DMS153 (cell line): ENCODE measurements at regions not wholly inside any gene's neighbourhood (a gene's known extent, or its start where the extent isn't known, plus 50 kb on each side); places are given as distances from the start of the nearest gene placed in this dataset.
A peak's percentile ranks its signal among the peaks of the same experiment; 100 is the strongest.

Experiments
- DNase-seq: peaks from one replicate; lab custom pipeline; 2025; lab: John Stamatoyannopoulos, UW

GRCh38 chr1:168964478-168964877 is 142.0 kb upstream of the ATP1B1 start:
- DNase-seq = no peak

- DNase-seq = no peak
These were observed 140.3 kb upstream of the ATP1B1 start for GRCh38 chr1:168966217-168966616.

- DNase-seq = no peak
These were observed 139.9 kb upstream of the ATP1B1 start for GRCh38 chr1:168966636-168967035.

- DNase-seq = no peak
These were observed 135.4 kb upstream of the ATP1B1 start for GRCh38 chr1:168970926-168971659.

- peak; percentile 79 for DNase-seq
These were observed 134.3 kb upstream of the ATP1B1 start for GRCh38 chr1:168972225-168972624.

- DNase-seq = peak; percentile 99
These were observed 133.6 kb upstream of the ATP1B1 start for GRCh38 chr1:168972887-168973286.

- DNase-seq = no peak
These were observed 132.4 kb upstream of the ATP1B1 start for GRCh38 chr1:168974117-168974516.

- no peak for DNase-seq
These were observed 131.9 kb upstream of the ATP1B1 start for GRCh38 chr1:168974611-168975010.

- DNase-seq = no peak
These were observed 130.2 kb upstream of the ATP1B1 start for GRCh38 chr1:168976267-168976666.

- peak; percentile 60 for DNase-seq
These were observed 128.9 kb upstream of the ATP1B1 start for GRCh38 chr1:168977618-168978017.

GRCh38 chr1:168979276-168979675 is 127.2 kb upstream of the ATP1B1 start:
- DNase-seq = no peak

- DNase-seq = peak; percentile 42
These were observed 126.3 kb upstream of the ATP1B1 start for GRCh38 chr1:168980180-168980579.

GRCh38 chr1:168980656-168981055 is 125.8 kb upstream of the ATP1B1 start:
- no peak for DNase-seq

GRCh38 chr1:168982778-168983177 is 123.7 kb upstream of the ATP1B1 start:
- no peak for DNase-seq

GRCh38 chr1:168987330-168987729 is 119.2 kb upstream of the ATP1B1 start:
- DNase-seq = no peak

GRCh38 chr1:168987923-168988322 is 118.6 kb upstream of the ATP1B1 start:
- no peak for DNase-seq

- DNase-seq = no peak
These were observed 116.5 kb upstream of the ATP1B1 start for GRCh38 chr1:168989985-168990384.

- DNase-seq = peak; percentile 17
These were observed 114.6 kb upstream of the ATP1B1 start for GRCh38 chr1:168991667-168992475.

GRCh38 chr1:169001353-169001752 is 105.1 kb upstream of the ATP1B1 start:
- DNase-seq = no peak

GRCh38 chr1:169003864-169004516 is 102.5 kb upstream of the ATP1B1 start:
- DNase-seq = no peak

- no peak for DNase-seq
These were observed 100.7 kb upstream of the ATP1B1 start for GRCh38 chr1:169005776-169006175.

- no peak for DNase-seq
These were observed 96.8 kb upstream of the ATP1B1 start for GRCh38 chr1:169009666-169010065.

- DNase-seq = no peak
These were observed 94.1 kb upstream of the ATP1B1 start for GRCh38 chr1:169012416-169012815.
